ENCODE measurements at regions not wholly inside any gene's neighbourhood (a gene's known extent, or its start where the extent isn't known, plus 50 kb on each side); places are given as distances from the start of the nearest gene placed in this dataset.

- DNase-seq (ENCODE audit: low read depth in 2 of 2), result no peak
These were observed 49.8 kb upstream of the AGPS start for GRCh38 chr2:177342736-177343135.
